ENCODE measurements at regions not wholly inside any gene's neighbourhood (a gene's known extent, or its start where the extent isn't known, plus 50 kb on each side); places are given as distances from the start of the nearest gene placed in this dataset.

DNA sequence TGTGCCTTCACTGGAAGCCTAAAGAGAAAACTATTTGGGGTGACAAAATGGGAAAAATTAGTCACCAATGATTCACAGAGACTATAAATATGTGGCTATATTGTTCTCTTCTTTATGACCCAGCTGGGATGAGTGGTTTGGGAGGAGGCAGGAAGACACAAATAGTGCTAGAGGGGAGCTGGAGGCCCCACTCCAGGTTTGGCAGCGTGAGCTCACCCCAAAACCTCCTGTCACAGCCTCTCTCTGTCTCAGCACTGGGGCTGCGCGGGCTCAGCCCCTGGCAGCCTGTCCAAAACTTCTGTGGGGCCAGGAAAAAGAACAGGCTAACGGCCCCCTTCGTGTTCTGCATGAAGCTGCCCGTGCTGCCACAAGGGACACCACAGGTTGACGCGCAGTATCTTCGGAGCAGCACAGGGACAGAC, 73.2 kb upstream of the LCLAT1 start:
- H3K4me3 ChIP-seq (ENCODE audit: low read length) = no peak overlapping the region
- TF ChIP-seq, protein P1, sequence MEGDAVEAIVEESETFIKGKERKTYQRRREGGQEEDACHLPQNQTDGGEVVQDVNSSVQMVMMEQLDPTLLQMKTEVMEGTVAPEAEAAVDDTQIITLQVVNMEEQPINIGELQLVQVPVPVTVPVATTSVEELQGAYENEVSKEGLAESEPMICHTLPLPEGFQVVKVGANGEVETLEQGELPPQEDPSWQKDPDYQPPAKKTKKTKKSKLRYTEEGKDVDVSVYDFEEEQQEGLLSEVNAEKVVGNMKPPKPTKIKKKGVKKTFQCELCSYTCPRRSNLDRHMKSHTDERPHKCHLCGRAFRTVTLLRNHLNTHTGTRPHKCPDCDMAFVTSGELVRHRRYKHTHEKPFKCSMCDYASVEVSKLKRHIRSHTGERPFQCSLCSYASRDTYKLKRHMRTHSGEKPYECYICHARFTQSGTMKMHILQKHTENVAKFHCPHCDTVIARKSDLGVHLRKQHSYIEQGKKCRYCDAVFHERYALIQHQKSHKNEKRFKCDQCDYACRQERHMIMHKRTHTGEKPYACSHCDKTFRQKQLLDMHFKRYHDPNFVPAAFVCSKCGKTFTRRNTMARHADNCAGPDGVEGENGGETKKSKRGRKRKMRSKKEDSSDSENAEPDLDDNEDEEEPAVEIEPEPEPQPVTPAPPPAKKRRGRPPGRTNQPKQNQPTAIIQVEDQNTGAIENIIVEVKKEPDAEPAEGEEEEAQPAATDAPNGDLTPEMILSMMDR (conservative IDR thresholded peaks at IDR 0.05; ENCODE audit: low read depth, low read length) = no peak
- DNase-seq (ENCODE audit: low read depth) = no peak

DNA sequence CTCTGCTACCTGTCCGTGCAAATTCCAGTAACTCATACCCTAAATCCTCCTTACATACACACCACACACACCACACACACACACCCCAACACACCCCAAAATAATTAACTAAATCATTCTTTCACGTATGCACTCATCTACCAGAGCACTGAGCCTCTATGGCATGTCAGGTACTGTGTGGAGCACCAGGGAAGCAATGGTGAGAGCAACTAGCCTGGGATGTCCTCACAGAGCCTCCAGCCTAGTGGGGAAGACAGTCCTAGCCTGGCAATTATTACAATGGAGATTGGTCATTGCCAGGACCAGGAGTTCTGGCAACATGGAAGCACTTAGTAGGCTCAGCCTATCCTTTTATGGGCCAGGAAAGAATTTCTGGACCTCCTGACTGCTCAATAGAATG, 72.7 kb upstream of the LCLAT1 start:
- H3K4me3 ChIP-seq (ENCODE audit: low read length) = no peak overlapping the region
- TF ChIP-seq, protein P1 (conservative IDR thresholded peaks at IDR 0.05; ENCODE audit: low read depth, low read length) = no peak
- DNase-seq (ENCODE audit: low read depth) = no peak

DNA sequence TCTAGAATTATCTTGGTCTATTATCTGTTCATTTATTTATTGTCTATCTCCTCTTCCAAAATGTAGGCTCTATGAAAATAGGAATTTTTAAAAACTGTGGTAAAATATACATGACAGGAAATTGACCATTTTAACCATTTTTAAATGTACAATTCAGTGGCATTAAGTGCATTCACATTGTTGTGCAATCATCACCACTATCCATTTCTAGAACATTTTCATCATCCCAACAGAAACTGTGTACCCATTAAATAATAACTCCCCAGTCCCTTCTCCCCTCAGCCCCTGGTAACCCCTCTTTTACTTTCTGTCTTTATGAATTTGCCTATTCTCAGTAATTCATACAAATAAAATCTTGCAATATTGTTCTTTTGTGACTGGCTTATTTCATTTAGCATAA, 71.1 kb upstream of the LCLAT1 start:
- DNase-seq (ENCODE audit: low read depth) = no peak
- H3K4me3 ChIP-seq (ENCODE audit: low read length) = no peak overlapping the region
- TF ChIP-seq, protein P1 (conservative IDR thresholded peaks at IDR 0.05; ENCODE audit: low read depth, low read length) = no peak

DNA sequence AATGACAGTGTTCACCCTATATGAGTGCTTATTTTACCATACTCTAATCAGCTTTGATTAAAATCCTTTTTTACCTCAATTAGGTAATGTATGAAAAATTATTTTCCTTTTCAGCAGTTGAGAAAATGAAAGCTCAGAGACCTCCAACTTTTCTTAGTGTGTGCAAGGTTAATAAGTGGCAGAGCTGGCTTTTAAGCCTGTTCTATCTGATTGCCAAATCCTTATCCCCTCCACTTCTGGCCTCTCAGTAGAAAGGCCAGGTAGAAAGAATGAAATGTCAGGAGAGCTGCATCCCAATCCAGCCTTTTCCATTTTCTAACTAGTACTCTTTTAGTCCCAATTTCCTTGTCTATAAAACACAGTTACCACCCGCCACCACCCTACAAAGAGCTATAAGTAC, 67.6 kb upstream of the LCLAT1 start:
- H3K4me3 ChIP-seq (ENCODE audit: low read length) = no peak overlapping the region
- DNase-seq (ENCODE audit: low read depth) = no peak
- TF ChIP-seq, protein P1 (conservative IDR thresholded peaks at IDR 0.05; ENCODE audit: low read depth, low read length) = no peak

DNA sequence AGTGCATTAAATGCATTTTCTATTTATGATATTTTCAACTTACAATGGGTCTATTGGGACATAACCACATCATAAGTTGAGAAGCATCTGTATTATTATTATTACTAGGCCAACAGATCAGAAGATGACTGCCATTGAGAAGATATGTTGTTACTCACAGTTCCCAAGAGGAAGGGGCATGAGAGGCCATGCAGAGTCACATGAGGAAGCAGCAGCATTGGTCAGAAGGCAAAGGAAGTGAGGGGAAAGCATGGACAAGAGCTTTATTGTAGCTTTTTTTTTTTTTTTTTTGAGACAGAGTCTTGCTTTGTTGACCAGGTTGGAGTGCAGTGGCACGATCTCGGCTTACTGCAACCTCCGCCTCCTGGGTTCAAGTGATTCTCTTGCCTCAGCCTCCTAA, 66.2 kb upstream of the LCLAT1 start:
- DNase-seq (ENCODE audit: low read depth) = no peak
- no peak overlapping the region for H3K4me3 ChIP-seq (ENCODE audit: low read length)
- TF ChIP-seq, protein P1 (conservative IDR thresholded peaks at IDR 0.05; ENCODE audit: low read depth, low read length) = no peak

DNA sequence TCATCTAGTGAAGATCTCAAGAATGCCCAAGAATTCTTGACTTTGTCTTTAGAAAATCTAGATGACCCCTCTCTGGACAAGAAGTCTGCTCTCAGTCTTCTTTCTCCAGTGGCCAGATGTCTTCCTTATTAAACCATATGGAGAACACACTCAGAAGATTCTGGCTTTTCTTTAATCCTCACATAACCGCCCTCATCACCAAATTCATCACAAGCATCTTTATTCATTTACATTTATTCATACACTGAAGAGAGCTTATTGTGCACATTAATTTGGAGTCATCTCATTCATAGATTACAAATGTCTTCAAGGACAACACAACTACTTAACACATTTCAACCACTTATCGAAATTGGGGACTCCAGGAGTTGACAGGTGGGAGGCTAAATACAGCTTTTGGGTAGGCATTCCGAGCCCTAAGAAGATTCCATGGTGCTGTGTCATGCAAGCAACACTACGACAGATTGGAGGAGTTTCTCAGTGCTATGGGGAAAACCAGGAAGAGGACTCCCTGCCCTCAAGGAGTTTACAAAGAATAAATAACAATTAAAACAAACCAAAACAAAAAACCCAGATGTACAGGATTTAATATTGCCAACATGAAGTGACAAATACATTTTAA, 64.8 kb upstream of the LCLAT1 start:
- H3K4me3 ChIP-seq (ENCODE audit: low read length) = no peak overlapping the region
- no peak for DNase-seq (ENCODE audit: low read depth)

DNA sequence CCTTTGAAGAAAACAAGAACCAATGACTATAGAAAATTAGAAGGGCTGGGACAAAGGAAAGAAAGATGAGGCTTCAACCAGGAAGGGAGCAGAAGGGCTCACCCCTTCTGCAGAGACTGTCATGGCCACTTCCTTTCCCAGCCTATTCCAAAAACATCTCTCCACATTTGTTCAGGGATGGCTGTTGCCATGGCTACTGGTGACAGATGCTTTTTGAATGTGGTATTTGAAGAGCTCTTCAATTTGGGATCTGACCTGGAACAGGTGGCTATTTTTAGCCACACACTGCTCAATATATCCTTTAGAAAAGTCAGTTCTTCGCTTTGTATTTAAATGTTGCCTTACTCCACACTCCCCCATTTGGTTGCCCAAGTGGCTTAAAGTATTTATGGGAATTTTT, 64.1 kb upstream of the LCLAT1 start:
- no peak for DNase-seq (ENCODE audit: low read depth)
- TF ChIP-seq, protein P1 (conservative IDR thresholded peaks at IDR 0.05; ENCODE audit: low read depth, low read length) = no peak
- H3K4me3 ChIP-seq (ENCODE audit: low read length) = no peak overlapping the region

More for the DNA sequence above, 64.8 kb upstream of the LCLAT1 start:
- TF ChIP-seq, protein P1 (conservative IDR thresholded peaks at IDR 0.05; ENCODE audit: low read depth, low read length) = no peak
